HUES64 (cell line): ENCODE measurements at regions not wholly inside any gene's neighbourhood (a gene's known extent, or its start where the extent isn't known, plus 50 kb on each side); places are given as distances from the start of the nearest gene placed in this dataset.

Experiments used
- H3K27ac ChIP-seq: 2 replicates; pipeline ENCODE4 v1.7.0; 2013; ENCODE audit warnings: low read depth, low read length, inconsistent platforms
- H3K27me3 ChIP-seq: 2 replicates; pipeline ENCODE4 v1.6.1; 2013; ENCODE audit warnings: mild to moderate bottlenecking, low read length; ENCODE audit not compliant: insufficient read depth
- H3K36me3 ChIP-seq: 2 replicates; pipeline ENCODE4 v1.6.1; 2013; ENCODE audit warnings: mild to moderate bottlenecking, low read length; ENCODE audit not compliant: insufficient read depth
- H3K4me1 ChIP-seq: 2 replicates; pipeline ENCODE4 v1.6.1; 2013; ENCODE audit warnings: mild to moderate bottlenecking, low read length, moderate library complexity; ENCODE audit not compliant: insufficient read depth
- H3K4me3 ChIP-seq: 2 replicates; pipeline ENCODE4 v1.5.1; 2013; ENCODE audit warnings: mild to moderate bottlenecking, low read length, moderate library complexity
- H3K9ac ChIP-seq: 2 replicates; pipeline ENCODE4 v1.6.1; 2013; ENCODE audit warnings: mild to moderate bottlenecking, low read depth, low read length
- H3K9me3 ChIP-seq: 2 replicates; pipeline ENCODE4 v1.6.1; 2013; ENCODE audit warnings: low read depth, low read length; ENCODE audit not compliant: insufficient read depth
- WGBS: fragments of 150-250, 120-280 bp; methylation state at CpG from one replicate; pipeline ENCODE4 v1.1.7; 2013; ENCODE audit warnings: missing lambda C conversion rate; 5-methylcytosine and 5-hydroxymethylcytosine counted together

DNA sequence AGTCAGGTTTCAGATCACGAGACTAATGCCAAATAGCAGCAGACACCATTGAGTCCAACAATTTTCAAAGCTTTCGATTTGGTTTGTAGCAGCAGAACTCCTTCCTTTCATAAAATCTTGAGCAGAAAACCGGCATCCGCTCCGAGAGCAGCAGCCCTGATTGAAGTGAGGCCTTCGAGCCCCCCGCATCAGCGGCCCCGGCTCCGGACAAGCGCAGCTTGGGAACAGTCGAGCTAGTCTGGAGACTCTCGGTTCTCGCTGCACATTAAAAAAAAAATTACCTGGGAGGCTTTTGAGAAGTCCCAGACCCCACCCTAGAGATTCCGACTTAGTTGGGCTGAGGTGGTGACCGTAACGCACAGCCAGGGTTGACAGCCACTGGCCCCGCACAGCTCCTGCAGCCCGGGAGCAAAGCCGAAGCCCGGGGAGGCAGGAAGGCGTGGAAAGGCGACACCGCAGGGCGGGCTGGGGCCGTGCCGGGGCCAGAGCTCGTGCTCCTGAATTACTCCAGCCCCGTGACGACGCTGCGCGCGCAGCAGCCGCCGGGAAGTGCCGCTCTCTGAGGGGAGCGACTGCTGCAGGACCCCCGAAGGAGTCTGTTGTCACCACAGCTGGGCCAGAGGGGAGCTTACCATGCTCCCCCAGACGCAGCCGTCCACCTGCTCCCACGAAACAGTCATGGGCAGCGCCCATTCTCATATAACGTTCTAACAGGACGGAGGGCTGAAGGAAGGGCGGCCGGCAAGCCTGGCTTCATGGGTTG is 57.8 kb downstream of the SPATA19 start:
- no peaks in the 10 kb centered on the region for H3K9me3 ChIP-seq
- peaks cover 21% of the 10 kb centered on the region for H3K27me3 ChIP-seq
- H3K4me1 ChIP-seq: no peaks in the 10 kb centered on the region
- 87% methylated on average over 47 of the region's 47 CpGs for WGBS
- no peak overlapping the region for H3K27ac ChIP-seq
- no peaks in the 10 kb centered on the region for H3K36me3 ChIP-seq
- peak overlapping the region; percentile 30 for H3K4me3 ChIP-seq
- peak overlapping the region; percentile 41; the same call in 1 of the 2 replicates for H3K9ac ChIP-seq

DNA sequence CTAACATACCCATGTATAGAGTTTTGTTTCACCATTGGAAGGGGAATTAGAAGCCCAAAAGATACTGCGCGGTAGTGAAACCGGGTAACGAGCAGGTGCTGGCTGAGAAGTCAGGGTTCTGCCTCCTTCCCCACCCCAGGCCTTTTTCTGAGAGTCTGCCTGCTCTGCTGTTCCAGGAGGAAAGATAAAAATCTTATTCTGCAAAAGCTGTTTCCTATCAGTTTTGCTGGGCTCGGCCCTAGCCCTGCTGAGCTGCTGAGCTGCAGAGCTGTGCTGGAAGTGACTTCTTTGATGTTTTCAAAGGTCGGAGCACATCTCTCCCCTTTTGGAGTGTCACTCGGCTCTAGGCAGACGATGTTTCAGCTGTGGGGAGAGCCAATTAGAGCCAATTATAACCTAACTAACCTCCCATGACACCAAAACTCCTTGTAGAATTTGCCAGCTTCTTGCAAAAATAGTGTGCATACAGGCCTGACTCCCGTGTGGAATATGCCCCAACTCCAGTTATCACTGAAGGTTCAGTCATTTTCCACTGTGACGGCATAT is 59.4 kb downstream of the SPATA19 start:
- Histone ChIP-seq H3K4me3 (no peak overlapping the region), H3K27me3 (peaks cover 21% of the 10 kb centered on the region), H3K4me1 (no peaks in the 10 kb centered on the region), H3K36me3 (no peaks in the 10 kb centered on the region), H3K27ac (no peak overlapping the region), H3K9ac (no peak overlapping the region), H3K9me3 (no peaks in the 10 kb centered on the region)
- 80% methylated on average over 10 of the region's 10 CpGs for WGBS

DNA sequence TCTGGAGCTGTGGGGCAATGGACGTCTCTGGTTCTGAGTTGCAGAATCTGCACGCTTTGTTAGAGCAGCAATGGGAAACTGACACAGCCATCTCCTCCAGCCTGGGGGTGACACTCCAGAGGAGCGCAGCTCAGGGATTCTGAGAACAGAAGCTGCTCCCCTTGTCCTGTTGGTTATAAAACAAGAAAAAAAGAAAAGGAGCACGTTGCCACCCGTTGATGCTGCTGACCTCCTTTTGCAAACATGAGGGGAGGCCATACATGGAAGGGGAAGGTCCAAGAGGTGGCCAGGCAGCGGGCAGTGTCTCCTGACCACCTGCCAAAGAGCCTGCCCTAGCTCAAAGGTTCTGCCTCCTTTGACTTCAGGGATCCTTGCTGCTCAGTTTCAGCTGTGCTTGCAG is 61.0 kb downstream of the SPATA19 start:
- 95% methylated on average over 6 of the region's 6 CpGs for WGBS
- no peak overlapping the region for H3K27ac ChIP-seq
- no peak overlapping the region for H3K9ac ChIP-seq
- H3K9me3 ChIP-seq: no peaks in the 10 kb centered on the region
- H3K4me1 ChIP-seq: no peaks in the 10 kb centered on the region
- peaks cover 21% of the 10 kb centered on the region for H3K27me3 ChIP-seq
- no peaks in the 10 kb centered on the region for H3K36me3 ChIP-seq
- no peak overlapping the region for H3K4me3 ChIP-seq

DNA sequence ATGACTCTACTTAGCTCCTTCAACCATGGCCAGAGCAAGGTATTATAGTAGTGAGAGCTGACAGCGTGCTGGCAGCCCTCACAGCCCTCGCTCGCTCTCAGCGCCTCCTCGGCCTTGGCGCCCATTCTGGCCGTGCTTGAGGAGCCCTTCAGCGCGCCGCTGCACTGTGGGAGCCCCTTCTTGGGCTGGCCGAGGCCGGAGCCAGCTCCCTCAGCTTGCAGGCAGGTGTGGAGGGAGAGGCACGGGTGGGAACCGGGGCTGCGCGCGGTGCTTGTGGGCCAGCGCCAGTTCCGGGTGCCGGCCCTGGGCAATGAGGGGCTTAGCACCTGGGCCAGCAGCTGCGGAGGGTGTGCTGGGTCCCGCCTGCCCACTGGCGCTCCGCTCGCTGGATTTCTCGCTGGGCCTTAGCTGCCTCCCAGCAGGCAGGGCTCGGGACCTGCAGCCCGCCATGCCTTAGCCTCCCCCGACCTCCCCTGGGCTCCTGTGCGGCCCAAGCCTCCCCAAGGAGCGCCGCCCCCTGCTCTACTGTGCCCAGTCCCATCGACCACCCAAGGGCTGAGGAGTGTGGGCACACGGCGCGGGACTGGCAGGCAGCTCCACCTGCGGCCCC is 63.1 kb downstream of the SPATA19 start:
- no peak overlapping the region for H3K4me3 ChIP-seq
- 95% methylated on average over 37 of the region's 37 CpGs for WGBS
- no peak overlapping the region for H3K27ac ChIP-seq
- no peak overlapping the region for H3K9ac ChIP-seq
- no peaks in the 10 kb centered on the region for H3K36me3 ChIP-seq
- H3K9me3 ChIP-seq: no peaks in the 10 kb centered on the region
- peaks cover 5% of the 10 kb centered on the region for H3K27me3 ChIP-seq
- no peaks in the 10 kb centered on the region for H3K4me1 ChIP-seq

DNA sequence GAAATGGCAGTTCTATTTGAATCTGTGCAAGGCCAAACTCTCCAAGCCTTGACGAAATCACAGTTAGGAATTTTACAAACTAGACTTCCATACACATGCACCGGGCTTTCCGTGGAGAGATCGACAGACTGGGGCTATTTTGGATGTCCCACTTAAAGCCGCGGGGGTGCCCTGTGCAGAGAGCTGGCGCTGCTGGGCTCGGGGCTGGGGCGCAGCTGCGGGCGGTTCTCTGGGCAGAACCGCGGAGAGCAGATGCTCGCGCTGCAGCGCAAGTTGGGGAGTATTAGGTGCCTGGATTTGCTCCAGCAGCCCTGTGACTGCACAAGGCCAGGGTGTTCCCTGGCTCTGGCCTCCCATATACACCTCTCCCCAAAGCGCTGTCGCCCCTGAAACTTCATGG is 67.2 kb downstream of the SPATA19 start:
- H3K4me1 ChIP-seq: no peaks in the 10 kb centered on the region
- 0 out of 2 replicates have a peak, but pooled peaks cover 5% of the 10 kb centered on the region for H3K9me3 ChIP-seq
- WGBS: 96% methylated on average over 18 of the region's 18 CpGs
- H3K4me3 ChIP-seq: no peak overlapping the region
- H3K36me3 ChIP-seq: no peaks in the 10 kb centered on the region
- H3K27ac ChIP-seq: no peak overlapping the region
- H3K27me3 ChIP-seq: no peaks in the 10 kb centered on the region
- H3K9ac ChIP-seq: no peak overlapping the region

DNA sequence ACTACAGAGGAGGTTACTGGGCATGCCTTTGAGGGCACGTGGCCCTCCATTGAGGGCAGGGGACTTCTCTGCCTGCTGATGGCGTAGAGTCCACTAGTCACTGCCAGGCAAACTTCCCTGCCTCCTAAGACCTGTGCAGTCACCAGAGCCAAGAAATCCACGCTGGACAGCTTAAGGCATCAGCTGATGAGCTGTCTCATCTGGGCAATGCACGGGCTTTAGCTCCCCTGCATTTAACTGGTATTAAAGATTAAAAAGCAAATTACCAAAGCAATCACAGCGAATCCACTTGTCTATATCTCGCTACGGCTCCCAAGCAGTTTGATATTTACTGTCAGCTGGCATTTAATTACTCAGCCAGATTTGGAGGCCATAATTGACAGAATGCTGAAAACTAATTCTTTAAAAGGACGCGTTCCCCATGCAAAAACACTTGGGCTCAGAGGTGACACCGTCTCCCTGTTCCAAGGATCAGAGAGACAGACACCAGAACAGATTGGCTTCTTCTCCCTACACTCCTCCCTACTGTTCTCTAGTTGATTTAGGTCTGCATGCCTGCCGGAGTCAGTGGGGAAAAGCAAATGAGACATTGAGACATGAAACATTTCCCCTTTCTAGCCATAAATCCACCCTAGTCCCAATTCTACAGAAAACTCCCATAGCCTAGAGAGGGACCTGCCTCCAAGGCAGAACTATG is 68.5 kb downstream of the SPATA19 start:
- H3K4me1 ChIP-seq: no peaks in the 10 kb centered on the region
- no peak overlapping the region for H3K27ac ChIP-seq
- 0 out of 2 replicates have a peak, but pooled peaks cover 5% of the 10 kb centered on the region for H3K9me3 ChIP-seq
- H3K27me3 ChIP-seq: no peaks in the 10 kb centered on the region
- no peaks in the 10 kb centered on the region for H3K36me3 ChIP-seq
- H3K4me3 ChIP-seq: no peak overlapping the region
- H3K9ac ChIP-seq: no peak overlapping the region
- 95% methylated on average over 11 of the region's 11 CpGs for WGBS

DNA sequence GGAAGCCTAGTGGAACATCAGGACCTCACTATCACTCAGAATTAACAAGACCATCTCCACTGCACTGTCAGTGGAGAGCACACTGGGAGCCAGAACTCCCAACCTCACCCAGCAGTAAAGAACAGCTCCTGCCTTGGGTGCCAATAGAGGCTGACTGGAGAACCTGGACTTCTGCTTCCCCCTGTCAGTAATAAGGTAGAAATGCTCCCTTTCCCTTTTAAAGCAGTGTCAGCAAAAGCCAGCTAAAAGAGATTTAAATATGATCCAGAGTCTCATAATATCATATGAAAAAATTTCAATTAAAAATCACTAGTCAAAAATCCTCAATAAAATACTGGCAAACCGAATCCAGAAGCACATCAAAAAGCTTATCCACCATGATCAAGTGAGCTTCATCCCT is 82.8 kb downstream of the SPATA19 start:
- Histone ChIP-seq H3K36me3 (no peaks in the 10 kb centered on the region), H3K27ac (no peak overlapping the region), H3K9ac (no peak overlapping the region), H3K4me1 (no peaks in the 10 kb centered on the region), H3K4me3 (no peak overlapping the region), H3K9me3 (peaks cover 3% of the 10 kb centered on the region; the same call in 1 of the 2 replicates), H3K27me3 (no peaks in the 10 kb centered on the region)
- 100% methylated on average over 1 of the region's 1 CpG for WGBS

DNA sequence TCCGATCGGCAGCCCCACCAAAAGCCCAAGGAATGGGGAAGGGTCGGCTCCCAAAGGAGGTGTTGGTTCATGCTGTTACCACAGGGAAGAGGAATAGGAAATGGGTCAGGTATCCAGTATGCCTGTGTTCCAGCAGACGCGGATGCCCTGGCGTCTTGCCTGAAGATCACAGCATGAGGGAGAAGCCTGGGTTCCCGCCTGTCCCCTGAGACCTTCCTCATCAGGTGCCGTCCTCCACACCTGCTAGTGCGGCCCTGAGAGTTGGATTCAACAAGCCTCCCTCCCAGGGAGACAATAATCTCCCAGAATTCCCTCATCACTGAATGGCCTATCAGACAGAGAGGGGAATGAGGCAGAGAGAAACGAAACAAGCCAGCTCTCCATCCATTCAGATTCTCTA is 92.2 kb downstream of the SPATA19 start:
- Histone ChIP-seq H3K36me3 (no peaks in the 10 kb centered on the region), H3K4me3 (no peak overlapping the region), H3K4me1 (no peaks in the 10 kb centered on the region), H3K27ac (no peak overlapping the region), H3K27me3 (no peaks in the 10 kb centered on the region), H3K9ac (no peak overlapping the region), H3K9me3 (0 out of 2 replicates have a peak, but pooled peaks cover 4% of the 10 kb centered on the region)
- 90% methylated on average over 10 of the region's 10 CpGs for WGBS

DNA sequence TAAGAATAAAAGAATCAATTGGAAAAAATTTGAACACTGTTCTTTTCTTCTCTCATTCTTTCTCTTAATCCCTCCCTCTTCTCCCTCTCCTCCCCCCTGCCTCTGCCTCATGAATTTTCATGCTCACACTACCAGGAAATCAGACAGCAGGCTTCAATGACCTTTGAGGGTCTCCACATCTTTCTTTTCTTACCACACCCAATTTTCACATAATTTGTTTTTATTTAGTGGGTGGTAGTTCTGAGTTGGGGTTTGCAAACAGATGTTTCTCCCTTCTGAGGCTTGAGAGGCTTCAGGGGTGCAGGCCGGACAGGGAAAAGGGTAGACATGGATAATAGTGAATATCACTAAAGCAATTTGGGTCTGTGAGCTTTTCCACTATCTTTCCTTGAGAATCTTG is 95.5 kb downstream of the SPATA19 start:
- Histone ChIP-seq H3K4me3 (no peak overlapping the region), H3K9me3 (0 out of 2 replicates have a peak, but pooled peaks cover 4% of the 10 kb centered on the region), H3K27ac (no peak overlapping the region), H3K27me3 (no peaks in the 10 kb centered on the region), H3K4me1 (peaks cover 8% of the 10 kb centered on the region; the same call in 1 of the 2 replicates), H3K36me3 (no peaks in the 10 kb centered on the region), H3K9ac (no peak overlapping the region)
- 68% methylated on average over 1 of the region's 1 CpG for WGBS

DNA sequence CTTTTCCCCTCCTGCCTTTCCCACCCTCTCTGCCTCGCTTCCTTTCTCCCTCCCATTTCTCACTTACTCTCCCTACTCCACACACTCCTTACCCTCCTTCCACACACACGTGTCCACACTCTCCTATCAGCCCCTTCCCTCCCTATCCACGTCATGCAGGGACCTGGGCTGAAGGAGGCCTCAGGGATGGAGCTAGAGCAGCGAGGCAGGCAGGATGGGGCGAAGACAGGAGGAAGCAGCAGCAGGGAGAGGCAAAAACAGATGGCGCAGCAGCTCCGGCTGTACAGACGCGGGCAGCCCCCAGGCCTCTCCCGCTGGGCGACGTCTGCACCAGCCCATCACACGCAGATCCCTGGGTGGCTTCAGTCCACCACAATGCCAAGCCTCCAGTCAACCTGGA is 97.9 kb downstream of the SPATA19 start:
- 94% methylated on average over 13 of the region's 13 CpGs for WGBS
- H3K4me3 ChIP-seq: no peak overlapping the region

More for the DNA sequence above, 97.9 kb downstream of the SPATA19 start:
- H3K36me3 ChIP-seq: no peaks in the 10 kb centered on the region
- H3K9me3 ChIP-seq: 0 out of 2 replicates have a peak, but pooled peaks cover 4% of the 10 kb centered on the region
- H3K27ac ChIP-seq: no peak overlapping the region
- H3K4me1 ChIP-seq: peaks cover 8% of the 10 kb centered on the region; the same call in 1 of the 2 replicates
- no peaks in the 10 kb centered on the region for H3K27me3 ChIP-seq
- H3K9ac ChIP-seq: no peak overlapping the region
